GM12865 (cell line): ENCODE measurements at regions not wholly inside any gene's neighbourhood (a gene's known extent, or its start where the extent isn't known, plus 50 kb on each side); places are given as distances from the start of the nearest gene placed in this dataset.

Experiments
- DNase-seq: peaks from one replicate; pipeline ENCODE4 v3.0.0; 2010; ENCODE audit warnings: low read depth
- H3K4me3 ChIP-seq: 2 replicates; pipeline ENCODE4 v1.5.1; 2011; ENCODE audit warnings: mild to moderate bottlenecking, low read depth, low read length, control low read depth
- CTCF ChIP-seq: IDR thresholded peaks from 2 replicates; pipeline ENCODE4 v1.5.1; 2011; ENCODE audit warnings: low read length, control low read depth, low read depth, inconsistent platforms; ENCODE audit not compliant: insufficient read depth; ENCODE audit errors: missing control alignments

DNA sequence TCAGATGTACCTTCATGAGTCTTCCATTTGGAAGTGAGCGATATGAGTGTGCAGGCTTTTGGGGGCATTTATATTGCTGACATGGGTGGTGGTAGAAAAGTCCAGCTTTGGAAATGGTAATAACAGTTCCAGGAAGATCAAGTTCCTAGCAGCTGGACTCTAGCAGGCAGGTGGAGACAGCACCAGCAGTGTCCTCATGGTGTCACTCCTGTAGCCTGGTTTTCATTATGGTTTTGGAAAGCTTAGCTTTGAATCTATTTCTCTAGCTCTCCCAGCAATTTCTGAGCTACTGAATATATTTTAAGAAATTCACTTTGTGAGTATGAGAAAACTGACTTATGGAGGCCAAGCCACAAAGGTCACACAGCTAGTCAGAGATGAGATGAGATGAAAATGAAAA is 523.2 kb upstream of the HTR2A start:
- TF ChIP-seq CTCF = no peak
- no peak overlapping the region for H3K4me3 ChIP-seq
- DNase-seq = no peak

DNA sequence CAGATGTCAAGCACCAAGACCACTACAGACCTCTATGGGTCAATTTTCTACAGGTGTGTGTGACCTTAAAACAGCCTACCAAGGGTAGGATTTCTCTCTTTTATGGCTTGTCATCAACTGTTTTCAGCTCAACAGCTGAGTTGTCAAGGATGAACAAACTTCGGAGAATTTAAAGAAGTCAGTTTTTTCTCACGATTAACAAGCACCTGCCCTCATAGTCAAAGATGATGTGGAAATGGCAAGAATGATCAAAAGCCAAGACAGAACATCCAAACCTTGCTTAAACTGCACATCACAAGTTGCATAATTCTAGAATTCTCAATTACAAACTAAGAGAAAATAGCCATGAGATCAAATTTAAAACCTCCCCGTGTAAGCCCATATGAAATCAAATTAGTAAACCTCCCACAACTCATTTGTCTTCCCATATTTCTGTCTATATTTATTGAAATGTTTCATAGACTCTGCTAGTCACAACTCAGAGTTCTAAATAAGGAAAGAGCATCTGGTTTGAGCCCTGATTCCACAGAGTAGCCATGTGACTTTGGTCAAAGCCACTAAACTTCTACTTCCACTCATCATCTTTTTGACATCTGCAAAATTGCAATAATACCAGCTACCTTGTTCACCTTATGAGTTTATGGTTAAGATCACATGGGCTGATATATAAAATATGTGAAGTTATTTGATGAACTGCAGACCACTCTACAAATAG is 521.5 kb upstream of the HTR2A start:
- TF ChIP-seq CTCF = no peak
- H3K4me3 ChIP-seq = no peak overlapping the region
- no peak for DNase-seq

- TF ChIP-seq CTCF = no peak
- H3K4me3 ChIP-seq = no peak overlapping the region
- DNase-seq = no peak
These were observed 520.6 kb upstream of the HTR2A start for GRCh38 chr13:47417485-47417884.

DNA sequence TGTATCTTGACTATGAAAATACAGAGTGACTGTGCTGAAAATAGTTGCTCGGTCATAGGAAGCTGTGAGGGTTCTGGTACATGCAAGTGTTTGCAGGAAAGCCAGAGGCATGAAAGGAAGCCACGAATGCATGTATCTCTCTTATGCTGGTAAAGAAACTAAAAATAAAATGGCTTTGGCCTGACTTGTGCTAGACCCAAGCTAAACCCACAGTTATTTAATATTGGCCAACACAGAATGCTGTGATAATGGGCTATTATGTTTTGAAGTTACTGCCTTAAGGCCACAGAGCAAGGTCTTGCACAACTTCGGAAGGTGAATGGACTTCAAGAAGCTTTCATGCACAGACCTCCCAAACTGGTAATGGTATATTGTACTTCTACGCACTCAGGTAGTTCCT is 518.2 kb upstream of the HTR2A start:
- no peak for DNase-seq
- no peak for TF ChIP-seq CTCF
- H3K4me3 ChIP-seq = no peak overlapping the region

GRCh38 chr13:47413526-47413925 is 516.7 kb upstream of the HTR2A start:
- no peak overlapping the region for H3K4me3 ChIP-seq
- no peak for DNase-seq
- TF ChIP-seq CTCF = no peak

DNA sequence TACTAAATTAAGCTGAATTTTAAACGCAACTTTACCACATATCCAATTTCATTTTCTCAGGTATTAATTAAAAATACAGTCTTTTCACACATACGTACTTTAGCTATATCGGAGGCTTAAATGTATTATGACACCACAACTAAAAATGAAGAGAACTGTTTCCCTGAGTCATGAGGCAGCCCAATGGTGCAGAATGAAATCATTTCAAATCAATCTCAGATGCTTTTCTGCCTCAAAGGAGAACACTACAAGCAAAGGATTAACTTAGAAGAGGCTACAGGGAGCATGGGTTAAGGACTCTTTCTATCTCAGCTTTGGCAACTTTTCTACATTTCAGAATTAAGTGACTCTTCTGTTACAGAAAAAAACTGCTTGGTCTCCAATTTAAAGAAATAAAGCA is 516.3 kb upstream of the HTR2A start:
- no peak for DNase-seq
- no peak overlapping the region for H3K4me3 ChIP-seq
- TF ChIP-seq CTCF = no peak

GRCh38 chr13:47409778-47410177 is 512.9 kb upstream of the HTR2A start:
- no peak for DNase-seq
- H3K4me3 ChIP-seq = no peak overlapping the region
- no peak for TF ChIP-seq CTCF
